ENCODE measurements at regions not wholly inside any gene's neighbourhood (a gene's known extent, or its start where the extent isn't known, plus 50 kb on each side); places are given as distances from the start of the nearest gene placed in this dataset.

DNA sequence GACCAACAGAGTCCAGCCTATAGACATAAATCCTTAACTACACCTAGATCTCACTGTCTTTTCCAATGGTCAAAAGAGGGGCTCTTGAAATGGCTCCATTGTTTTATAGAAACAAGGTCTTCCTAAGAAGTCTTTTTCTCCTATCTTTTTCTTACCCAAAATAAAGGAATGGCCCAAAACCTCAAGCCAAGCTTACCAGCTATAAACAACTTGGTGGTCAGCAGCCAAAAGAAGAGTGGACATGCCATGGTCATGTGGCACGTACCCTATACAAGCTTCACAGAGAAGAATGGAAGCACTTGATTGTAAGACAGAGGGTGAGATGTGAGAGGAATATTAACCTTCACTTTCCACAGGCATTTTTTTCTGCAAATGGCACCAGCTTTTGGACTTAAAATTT lies 82.1 kb upstream of the GNAO1 start:
- Histone ChIP-seq H3K4me3 (no peak overlapping the region), H3K27ac (no peak overlapping the region)
- TF ChIP-seq, protein P1, sequence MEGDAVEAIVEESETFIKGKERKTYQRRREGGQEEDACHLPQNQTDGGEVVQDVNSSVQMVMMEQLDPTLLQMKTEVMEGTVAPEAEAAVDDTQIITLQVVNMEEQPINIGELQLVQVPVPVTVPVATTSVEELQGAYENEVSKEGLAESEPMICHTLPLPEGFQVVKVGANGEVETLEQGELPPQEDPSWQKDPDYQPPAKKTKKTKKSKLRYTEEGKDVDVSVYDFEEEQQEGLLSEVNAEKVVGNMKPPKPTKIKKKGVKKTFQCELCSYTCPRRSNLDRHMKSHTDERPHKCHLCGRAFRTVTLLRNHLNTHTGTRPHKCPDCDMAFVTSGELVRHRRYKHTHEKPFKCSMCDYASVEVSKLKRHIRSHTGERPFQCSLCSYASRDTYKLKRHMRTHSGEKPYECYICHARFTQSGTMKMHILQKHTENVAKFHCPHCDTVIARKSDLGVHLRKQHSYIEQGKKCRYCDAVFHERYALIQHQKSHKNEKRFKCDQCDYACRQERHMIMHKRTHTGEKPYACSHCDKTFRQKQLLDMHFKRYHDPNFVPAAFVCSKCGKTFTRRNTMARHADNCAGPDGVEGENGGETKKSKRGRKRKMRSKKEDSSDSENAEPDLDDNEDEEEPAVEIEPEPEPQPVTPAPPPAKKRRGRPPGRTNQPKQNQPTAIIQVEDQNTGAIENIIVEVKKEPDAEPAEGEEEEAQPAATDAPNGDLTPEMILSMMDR (IDR thresholded peaks at IDR 0.05): no peak
- no peak for DNase-seq (ENCODE audit: low spot score)

DNA sequence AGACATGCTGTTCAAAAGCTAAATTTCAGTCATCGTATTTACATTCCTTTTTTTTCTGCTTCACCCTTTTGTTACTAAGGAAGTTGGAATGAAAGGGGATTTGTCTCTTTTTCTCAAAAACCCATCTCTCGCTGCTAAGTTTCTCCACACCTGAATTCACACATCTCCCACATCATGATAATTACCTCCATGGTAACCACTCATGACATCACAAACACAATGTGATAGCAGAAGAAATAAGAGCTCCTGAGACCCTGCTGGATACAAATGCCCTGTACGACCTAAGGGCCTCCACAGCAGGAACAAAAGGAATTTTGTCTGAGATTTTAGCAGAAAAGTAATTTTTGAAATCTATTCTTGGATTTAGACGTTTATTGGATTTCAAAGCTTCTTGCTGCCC lies 82.6 kb upstream of the GNAO1 start:
- Histone ChIP-seq H3K4me3 (no peak overlapping the region), H3K27ac (no peak overlapping the region)
- no peak for DNase-seq (ENCODE audit: low spot score)
- TF ChIP-seq, protein P1 (IDR thresholded peaks at IDR 0.05): no peak

DNA sequence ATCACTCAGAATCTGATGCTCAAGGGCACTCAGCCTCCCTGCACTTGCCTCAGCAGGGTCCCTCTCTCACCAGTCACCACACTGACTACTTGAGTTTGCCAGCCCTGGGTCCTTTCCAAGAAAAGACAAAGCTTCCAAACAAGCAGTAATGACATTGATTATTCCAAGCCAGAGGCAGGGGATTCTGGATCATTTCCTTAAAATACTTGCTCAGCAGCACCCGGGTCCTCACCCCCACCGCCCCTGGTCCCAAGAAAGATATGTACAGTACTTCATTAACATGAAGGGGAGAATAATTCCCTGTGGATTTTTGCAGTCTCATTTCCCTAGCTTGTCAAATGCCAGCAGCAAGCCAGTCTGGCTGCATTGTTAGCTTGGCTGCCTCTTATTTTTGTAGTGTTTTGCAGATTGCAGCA lies 83.2 kb upstream of the GNAO1 start:
- Histone ChIP-seq H3K4me3 (no peak overlapping the region), H3K27ac (no peak overlapping the region)
- TF ChIP-seq, protein P1 (IDR thresholded peaks at IDR 0.05): no peak
- DNase-seq (ENCODE audit: low spot score): no peak

DNA sequence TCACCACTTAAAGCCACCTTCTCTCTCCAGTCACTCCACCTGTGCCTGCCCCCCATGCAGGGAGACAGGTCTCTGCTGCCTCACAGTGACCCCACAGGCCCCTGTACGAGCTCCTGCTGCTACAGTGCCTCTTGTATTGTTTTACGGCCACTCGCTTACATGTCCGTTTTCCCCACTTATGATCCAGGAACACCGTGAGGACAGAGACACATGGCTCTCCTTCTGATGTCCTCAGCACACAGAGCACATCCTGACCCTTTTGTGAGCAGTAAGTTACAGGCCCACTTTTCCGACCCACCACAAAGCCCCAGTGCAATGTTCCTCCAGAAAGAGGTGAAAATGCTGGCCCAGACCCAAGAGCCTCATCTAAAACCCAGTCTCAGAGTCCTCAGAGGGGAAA lies 84.8 kb upstream of the GNAO1 start:
- DNase-seq (ENCODE audit: low spot score): no peak

DNA sequence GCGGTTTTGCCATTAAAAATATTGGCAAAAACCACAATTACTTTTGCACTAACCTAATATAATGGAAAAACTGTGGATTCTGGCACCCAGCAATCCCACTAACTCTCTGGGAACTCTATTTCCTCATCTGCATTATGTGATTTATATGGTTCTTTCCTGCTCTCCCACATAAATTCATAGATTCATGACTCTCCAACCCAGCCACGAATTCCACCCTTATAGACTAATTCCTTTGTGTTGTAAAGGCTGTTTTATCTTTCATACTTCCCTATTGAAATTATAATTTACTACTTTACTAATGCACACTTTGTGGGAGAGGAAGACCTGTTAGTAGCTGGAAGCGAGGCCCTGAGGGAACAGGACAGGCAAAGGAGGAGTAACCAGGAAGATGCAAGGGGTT lies 88.4 kb upstream of the GNAO1 start:
- no peak for DNase-seq (ENCODE audit: low spot score)
- Histone ChIP-seq H3K27ac (no peak overlapping the region), H3K4me3 (no peak overlapping the region)
- TF ChIP-seq, protein P1 (IDR thresholded peaks at IDR 0.05): no peak

More for the DNA sequence above, 84.8 kb upstream of the GNAO1 start:
- Histone ChIP-seq H3K4me3 (no peak overlapping the region), H3K27ac (no peak overlapping the region)
- TF ChIP-seq, protein P1 (IDR thresholded peaks at IDR 0.05): no peak

DNA sequence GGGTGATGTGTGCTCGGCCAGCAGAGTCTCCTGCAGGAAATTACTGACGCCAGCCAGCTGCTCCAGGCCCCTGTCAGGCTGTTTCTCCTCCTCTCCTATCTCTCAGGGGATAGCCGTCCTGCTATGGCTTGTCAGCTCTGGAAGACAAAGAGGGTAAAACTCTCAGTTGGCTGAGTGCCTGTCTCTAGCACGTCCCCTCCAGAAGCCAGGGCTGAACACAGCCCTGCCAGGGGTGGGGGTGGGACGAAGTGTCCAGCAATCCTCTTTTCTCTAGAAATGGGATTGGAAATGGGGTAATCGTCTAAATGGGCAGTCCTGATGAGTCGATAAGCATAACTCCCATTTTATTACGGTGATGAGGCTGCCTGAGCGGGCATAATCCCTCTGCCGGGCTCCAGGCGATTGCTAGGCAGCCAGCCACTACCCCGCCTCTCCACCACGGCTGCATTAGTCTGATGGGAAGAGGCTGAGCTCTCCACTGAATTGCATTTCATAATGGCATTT lies 89.1 kb upstream of the GNAO1 start:
- Histone ChIP-seq H3K4me3 (peak overlapping the region; percentile 52), H3K27ac (no peak overlapping the region)
- DNase-seq (ENCODE audit: low spot score): no peak
- TF ChIP-seq, protein P1 (IDR thresholded peaks at IDR 0.05): no peak

DNA sequence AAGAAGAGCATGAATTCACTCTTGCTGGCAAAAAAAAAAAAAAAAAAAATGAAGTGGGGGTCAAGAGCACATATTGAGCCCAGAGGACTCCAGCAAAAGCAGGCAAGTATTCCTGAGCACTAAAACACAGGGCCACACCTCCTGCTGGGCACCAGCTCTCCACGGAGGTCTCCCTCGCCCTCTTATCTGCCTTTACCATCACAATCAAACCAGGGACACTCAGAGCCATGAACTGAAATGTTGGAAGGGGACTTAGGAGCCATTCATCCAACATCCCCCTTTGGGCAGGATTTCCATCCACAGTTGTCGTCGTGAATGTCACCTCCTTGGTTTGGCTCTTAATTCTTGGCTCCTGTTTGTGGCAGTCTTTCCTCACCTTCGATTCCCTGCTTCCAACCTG lies 89.8 kb upstream of the GNAO1 start:
- H3K27ac ChIP-seq: no peak overlapping the region
- TF ChIP-seq, protein P1 (IDR thresholded peaks at IDR 0.05): no peak

More for the DNA sequence above, 89.8 kb upstream of the GNAO1 start:
- DNase-seq (ENCODE audit: low spot score): no peak
- no peak overlapping the region for H3K4me3 ChIP-seq

Data from coronary artery (tissue), 2 donors.